DMS114 treated with DMSO at 0.1 percent for 48 hours (cell line): ENCODE measurements at regions not wholly inside any gene's neighbourhood (a gene's known extent, or its start where the extent isn't known, plus 50 kb on each side); places are given as distances from the start of the nearest gene placed in this dataset.

Experiments
- DNase-seq: peaks from one replicate; lab custom pipeline; 2025; ENCODE audit not compliant: unreplicated experiment; lab: John Stamatoyannopoulos, UW

DNA sequence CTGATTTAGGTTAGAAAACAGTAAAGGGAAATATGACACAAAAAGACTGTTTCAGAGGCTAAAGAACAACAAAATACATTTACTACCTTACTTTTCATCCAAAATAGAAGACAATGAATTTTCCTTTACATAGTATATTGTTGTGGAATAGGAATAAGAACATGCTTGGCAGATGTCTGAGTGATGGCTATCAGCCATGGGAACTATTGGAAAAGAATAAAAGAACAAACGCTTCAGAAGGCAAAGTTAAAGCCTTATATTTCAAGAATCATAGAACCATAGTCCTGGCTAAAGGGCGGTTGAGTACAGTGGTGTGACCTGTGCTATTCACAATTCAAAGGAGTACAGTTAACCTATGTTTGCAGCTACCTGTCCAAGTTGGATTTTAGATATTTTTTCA is 73.9 kb upstream of the NRXN1 start:
- DNase-seq = no peak

DNA sequence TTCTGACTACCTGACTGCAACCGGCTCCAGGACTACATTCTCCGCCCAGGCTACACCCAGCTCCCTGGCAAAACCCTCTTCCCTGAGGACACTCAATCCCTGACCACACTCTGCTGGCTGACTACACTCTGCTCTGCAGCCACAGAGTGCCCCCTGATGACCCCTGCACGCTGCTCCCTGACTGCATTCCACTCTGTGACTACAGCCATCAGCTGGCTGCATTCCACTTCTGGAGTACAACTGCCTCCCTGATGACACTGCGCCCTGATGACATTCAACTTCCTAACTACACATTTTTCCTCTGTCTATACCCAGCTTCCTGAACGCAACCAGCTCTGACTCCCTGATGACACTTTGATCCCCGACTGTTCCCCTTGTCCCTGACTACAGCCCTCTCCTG is 71.3 kb upstream of the NRXN1 start:
- DNase-seq = no peak

DNA sequence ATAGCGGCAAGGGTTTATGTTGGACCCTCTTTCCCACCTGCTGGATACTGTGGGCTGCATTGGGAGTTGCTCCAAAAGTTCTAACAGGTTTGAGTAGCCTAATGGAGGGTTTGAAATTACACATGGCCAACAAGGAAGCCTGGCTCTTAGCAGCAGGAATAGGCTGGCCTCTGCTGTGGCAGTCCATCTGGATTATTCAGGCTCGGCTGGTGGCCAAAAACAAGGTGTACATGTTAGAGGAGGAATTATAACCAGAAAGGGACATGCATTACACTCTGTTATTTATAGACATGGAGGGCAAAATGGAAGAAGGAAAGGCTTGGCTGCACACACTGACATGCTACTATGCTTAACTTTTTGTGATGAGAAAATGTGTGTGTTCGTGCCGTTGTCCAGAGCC is 61.1 kb upstream of the NRXN1 start:
- DNase-seq = no peak

DNA sequence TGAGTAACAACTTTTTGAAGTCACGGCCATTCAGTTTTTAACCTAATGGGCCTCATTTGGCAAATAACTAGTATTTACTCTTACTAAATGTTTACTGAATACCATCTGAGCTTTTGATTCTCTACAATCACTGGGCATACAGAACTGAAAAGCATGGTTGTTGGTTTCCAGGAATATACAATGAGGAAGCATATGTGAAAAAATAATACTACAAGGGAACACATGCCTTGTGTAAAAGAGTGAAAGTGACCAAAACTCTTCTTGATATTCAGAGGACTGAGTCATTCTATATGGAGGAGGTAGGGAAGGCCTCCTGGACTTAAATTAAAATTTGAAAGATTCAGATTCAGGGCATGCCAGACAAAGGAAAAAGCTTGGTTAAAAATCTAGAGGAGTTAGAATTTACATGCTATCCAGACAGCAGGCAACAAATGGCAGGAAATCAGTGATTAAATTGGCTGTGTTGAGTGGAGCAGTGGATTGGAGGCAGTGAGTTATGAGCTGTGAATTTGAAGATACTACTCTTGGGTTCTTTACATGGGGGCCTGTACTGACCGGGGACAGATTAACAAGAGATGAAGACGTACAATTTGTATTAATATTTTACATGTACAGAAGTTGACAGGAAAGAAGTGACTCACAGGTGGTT is 53.6 kb upstream of the NRXN1 start:
- DNase-seq = no peak

DNA sequence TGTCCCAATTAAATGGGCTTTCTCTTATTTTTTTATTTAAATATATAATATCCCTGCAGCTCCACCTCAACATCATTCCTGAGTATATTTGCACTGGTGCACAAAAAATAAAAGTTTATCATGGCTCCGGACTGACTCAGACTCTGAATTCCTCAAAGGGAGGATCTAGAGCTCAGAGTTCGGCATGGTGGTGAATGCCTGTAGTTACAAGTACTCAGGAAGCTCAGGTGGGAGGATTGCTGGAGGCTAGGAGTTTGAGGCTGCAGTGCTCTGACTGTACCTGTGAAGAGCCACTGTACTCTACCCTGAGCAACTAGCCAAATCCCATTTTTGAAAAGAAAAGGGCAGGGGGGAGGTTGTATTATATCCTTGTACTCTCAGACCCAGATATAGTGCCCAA is 52.8 kb upstream of the NRXN1 start:
- DNase-seq = no peak
